H1 (cell line): ENCODE measurements at regions not wholly inside any gene's neighbourhood (a gene's known extent, or its start where the extent isn't known, plus 50 kb on each side); places are given as distances from the start of the nearest gene placed in this dataset.

ENCODE experiments used
- CTCF ChIP-seq, 3 experiments: IDR thresholded peaks; 1 replicate in 2 of 3; 2 replicates in 1 of 3; pipeline versions ENCODE4 v1.5.1 to v1.6.1; 2011; ENCODE audit warnings: low read length in 3 of 3, mild to moderate bottlenecking in 3 of 3, inconsistent platforms in 2 of 3, low read depth in 1 of 3, moderate library complexity in 1 of 3; ENCODE audit not compliant: insufficient read depth in 1 of 3; ENCODE audit errors: control extremely low read depth in 1 of 3
- E2F6 ChIP-seq: IDR thresholded peaks from 2 replicates; pipeline ENCODE4 v1.6.1; 2012; ENCODE audit warnings: inconsistent platforms
- GABPA ChIP-seq: IDR thresholded peaks from 2 replicates; pipeline ENCODE4 v1.6.1; 2011; ENCODE audit warnings: mild to moderate bottlenecking, low read length, moderate library complexity, borderline replicate concordance; ENCODE audit not compliant: insufficient read depth
- GTF2F1 ChIP-seq: IDR thresholded peaks from 2 replicates; pipeline ENCODE4 v1.6.1; 2012; ENCODE audit warnings: low read depth, low read length, improper control_type of control experiment, borderline replicate concordance
- NRF1 ChIP-seq: IDR thresholded peaks from 2 replicates; pipeline ENCODE4 v1.6.1; 2011; ENCODE audit warnings: mild to moderate bottlenecking, low read depth, low read length, improper control_type of control experiment
- POLR2AphosphoS5 ChIP-seq: IDR thresholded peaks from 2 replicates; pipeline ENCODE4 v1.6.1; 2011; ENCODE audit warnings: low read depth, low read length
- RBBP5 ChIP-seq: IDR thresholded peaks from 2 replicates; pipeline ENCODE4 v1.7.1; 2012; ENCODE audit warnings: low read depth, mild to moderate bottlenecking, inconsistent platforms, low read length, moderate library complexity, borderline replicate concordance
- SP1 ChIP-seq: IDR thresholded peaks from 2 replicates; pipeline ENCODE4 v1.6.1; 2011; ENCODE audit warnings: low read depth, low read length
- TF ChIP-seq, protein P1 (sequence below): IDR thresholded peaks from 2 replicates; pipeline ENCODE4 v1.6.1; 2011; ENCODE audit warnings: low read length, improper control_type of control experiment

DNA sequence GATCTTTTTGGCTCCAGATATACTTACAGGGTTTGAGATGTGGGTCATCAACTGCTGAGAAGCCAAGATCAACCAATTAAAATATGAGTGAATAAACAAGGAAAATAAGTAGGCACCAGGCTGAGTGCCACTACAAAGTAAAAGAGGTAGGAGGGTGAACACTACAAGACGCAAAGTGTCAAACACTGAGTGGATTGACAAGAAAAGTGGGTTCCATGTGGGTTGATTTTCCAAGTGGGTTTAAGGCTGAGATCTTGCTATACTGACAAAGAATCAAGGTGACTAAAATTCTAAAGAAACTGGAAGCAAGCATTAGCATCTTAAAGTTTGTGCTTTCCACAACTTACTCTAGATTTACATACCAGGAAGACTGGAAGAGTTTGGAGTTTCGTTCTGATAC lies 160.4 kb upstream of the SPACA1 start:
- TF ChIP-seq GTF2F1: no peak
- no peak for TF ChIP-seq GABPA
- TF ChIP-seq SP1: no peak
- TF ChIP-seq, protein P1, sequence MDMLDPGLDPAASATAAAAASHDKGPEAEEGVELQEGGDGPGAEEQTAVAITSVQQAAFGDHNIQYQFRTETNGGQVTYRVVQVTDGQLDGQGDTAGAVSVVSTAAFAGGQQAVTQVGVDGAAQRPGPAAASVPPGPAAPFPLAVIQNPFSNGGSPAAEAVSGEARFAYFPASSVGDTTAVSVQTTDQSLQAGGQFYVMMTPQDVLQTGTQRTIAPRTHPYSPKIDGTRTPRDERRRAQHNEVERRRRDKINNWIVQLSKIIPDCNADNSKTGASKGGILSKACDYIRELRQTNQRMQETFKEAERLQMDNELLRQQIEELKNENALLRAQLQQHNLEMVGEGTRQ: no peak
- TF ChIP-seq CTCF (IDR thresholded peaks at IDR 0.05; ENCODE audit: control extremely low read depth in 1 of 3, insufficient read depth in 1 of 3, low read depth in 1 of 3, low read length in 3 of 3): no peak
- no peak for TF ChIP-seq E2F6
- no peak for TF ChIP-seq RBBP5
- no peak for TF ChIP-seq POLR2AphosphoS5
- TF ChIP-seq NRF1: no peak
